ENCODE measurements at regions not wholly inside any gene's neighbourhood (a gene's known extent, or its start where the extent isn't known, plus 50 kb on each side); places are given as distances from the start of the nearest gene placed in this dataset.

GRCh38 chr20:33929917-33930316 lies 63.8 kb upstream of the RALY start:
- H3K4me1 ChIP-seq (ENCODE audit: control insufficient read depth in 4 of 4, insufficient read depth in 4 of 4, low read length in 3 of 4), result no peaks in the 10 kb centered on the region
- 69% methylated on average over 6 of the region's 6 CpGs for WGBS
- H3K9me3 ChIP-seq (ENCODE audit: control insufficient read depth in 4 of 4, low read length in 3 of 4), result no peaks in the 10 kb centered on the region
- DNase-seq (ENCODE audit: low spot score), result no peak
- no peak for TF ChIP-seq GABPA (IDR thresholded peaks at IDR 0.05 in 1 of 2, conservative IDR thresholded peaks at IDR 0.05 in 1 of 2)
- no peak for TF ChIP-seq RAD21 (IDR thresholded peaks at IDR 0.05)
- TF ChIP-seq JUND (IDR thresholded peaks at IDR 0.05), result no peak
- no peak for TF ChIP-seq REST (IDR thresholded peaks at IDR 0.05)
- no peak for TF ChIP-seq HNF4G (IDR thresholded peaks at IDR 0.05)
- no peak for TF ChIP-seq TAF1 (conservative IDR thresholded peaks at IDR 0.05)
- no peak for TF ChIP-seq SP1 (IDR thresholded peaks at IDR 0.05)
- no peak for TF ChIP-seq ATF3 (IDR thresholded peaks at IDR 0.05)
- no peak for TF ChIP-seq FOXA1 (IDR thresholded peaks at IDR 0.05)
- no peak for TF ChIP-seq HNF4A (conservative IDR thresholded peaks at IDR 0.05)
- TF ChIP-seq FOXA2 (IDR thresholded peaks at IDR 0.05), result no peak
- no peak for TF ChIP-seq EGR1 (IDR thresholded peaks at IDR 0.05; ENCODE audit: low read depth in 2 of 2)
- TF ChIP-seq CTCF (IDR thresholded peaks at IDR 0.05; ENCODE audit: low read depth, low read length, missing input control), result no peak
- no peak for TF ChIP-seq MAX (IDR thresholded peaks at IDR 0.05)
- no peak for TF ChIP-seq YY1 (IDR thresholded peaks at IDR 0.05)
- H3K9ac ChIP-seq (ENCODE audit: low read depth in 1 of 2, low read length in 2 of 2), result no peak overlapping the region
- H3K27ac ChIP-seq (ENCODE audit: low read depth in 1 of 2, low read length in 2 of 2), result no peak overlapping the region
- no peaks in the 10 kb centered on the region for H3K27me3 ChIP-seq (ENCODE audit: control insufficient read depth in 4 of 4, insufficient read depth in 4 of 4, low read length in 3 of 4)
- H3K4me3 ChIP-seq (ENCODE audit: low read depth in 1 of 3, low read length in 3 of 3), result no peak overlapping the region
- H3K36me3 ChIP-seq (ENCODE audit: control insufficient read depth in 4 of 4, insufficient read depth in 3 of 4, low read depth in 1 of 4, low read length in 3 of 4), result no peaks in the 10 kb centered on the region

- H3K27ac ChIP-seq (ENCODE audit: low read depth in 1 of 2, low read length in 2 of 2), result no peak overlapping the region
- peak; percentile 57 for DNase-seq (ENCODE audit: low spot score)
- 66% methylated on average over 5 of the region's 5 CpGs for WGBS
Observed at GRCh38 chr20:33933469-33933909, 60.2 kb upstream of the RALY start.

More at GRCh38 chr20:33933469-33933909, 60.2 kb upstream of the RALY start:
- Histone ChIP-seq H3K4me1 (ENCODE audit: control insufficient read depth in 4 of 4, insufficient read depth in 4 of 4, low read length in 3 of 4) (no peaks in the 10 kb centered on the region), H3K27me3 (ENCODE audit: control insufficient read depth in 4 of 4, insufficient read depth in 4 of 4, low read length in 3 of 4) (no peaks in the 10 kb centered on the region), H3K9ac (ENCODE audit: low read depth in 1 of 2, low read length in 2 of 2) (no peak overlapping the region), H3K9me3 (ENCODE audit: control insufficient read depth in 4 of 4, low read length in 3 of 4) (no peaks in the 10 kb centered on the region), H3K4me3 (ENCODE audit: low read depth in 1 of 3, low read length in 3 of 3) (no peak overlapping the region), H3K36me3 (ENCODE audit: control insufficient read depth in 4 of 4, insufficient read depth in 3 of 4, low read depth in 1 of 4, low read length in 3 of 4) (no peaks in the 10 kb centered on the region)
- peak; percentile 59 for TF ChIP-seq CTCF (IDR thresholded peaks at IDR 0.05; ENCODE audit: low read depth, low read length, missing input control)
- TF ChIP-seq YY1 (IDR thresholded peaks at IDR 0.05), result peak; percentile 91
- peak; percentile 89 to 93 for TF ChIP-seq RAD21 (IDR thresholded peaks at IDR 0.05)
- no peak for TF ChIP-seq HNF4G (IDR thresholded peaks at IDR 0.05)
- no peak for TF ChIP-seq HNF4A (conservative IDR thresholded peaks at IDR 0.05)
- TF ChIP-seq FOXA2 (IDR thresholded peaks at IDR 0.05), result no peak
- peak; percentile 50 for TF ChIP-seq NR2F2 (IDR thresholded peaks at IDR 0.05)

Data from liver (tissue), 8 donors.